Left ventricle myocardium superior (tissue), 1 donor: ENCODE measurements at regions not wholly inside any gene's neighbourhood (a gene's known extent, or its start where the extent isn't known, plus 50 kb on each side); places are given as distances from the start of the nearest gene placed in this dataset.

Source experiments
- ATAC-seq: fragments of 200-7000 bp; cut with Tn5 transposase; one replicate; pipeline ENCODE4 v1.9.1; 2020; ENCODE audit warnings: mild to moderate bottlenecking, moderate library complexity
- DNase-seq: peaks from one replicate; pipeline ENCODE4 v3.0.0-alpha.2; 2020
- intact Hi-C: fragments of 100-400 bp; cut with micrococcal nuclease; formaldehyde crosslinking; loops from one replicate; pipeline ENCODE4 v1.11.0; 2022
- donor health status: DM: no; HTN: yes; CAD: no; lungs with severe emphysema.

DNA sequence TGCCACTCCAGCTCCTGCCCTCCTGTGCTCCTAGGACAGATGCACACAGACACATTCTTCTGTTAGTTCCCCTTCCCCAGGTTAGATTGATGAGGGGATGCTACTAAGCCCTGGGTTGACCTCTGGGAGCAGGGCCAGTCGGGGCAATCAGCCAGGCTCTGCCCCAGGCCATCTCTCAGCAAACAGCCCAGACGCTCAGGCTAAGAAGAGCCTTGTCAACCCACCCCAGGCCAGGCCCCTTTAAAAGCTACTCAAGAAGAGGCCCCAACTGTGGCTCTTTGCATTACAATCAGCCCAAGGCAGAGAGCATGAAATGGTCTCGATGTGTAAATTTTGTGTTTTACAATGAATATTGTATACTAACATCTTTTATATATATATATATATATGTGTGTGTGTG lies 107.4 kb downstream of the TFAP2A start:
- ATAC-seq (no peak), DNase-seq (no peak)
- intact Hi-C loops = no loop called here

DNA sequence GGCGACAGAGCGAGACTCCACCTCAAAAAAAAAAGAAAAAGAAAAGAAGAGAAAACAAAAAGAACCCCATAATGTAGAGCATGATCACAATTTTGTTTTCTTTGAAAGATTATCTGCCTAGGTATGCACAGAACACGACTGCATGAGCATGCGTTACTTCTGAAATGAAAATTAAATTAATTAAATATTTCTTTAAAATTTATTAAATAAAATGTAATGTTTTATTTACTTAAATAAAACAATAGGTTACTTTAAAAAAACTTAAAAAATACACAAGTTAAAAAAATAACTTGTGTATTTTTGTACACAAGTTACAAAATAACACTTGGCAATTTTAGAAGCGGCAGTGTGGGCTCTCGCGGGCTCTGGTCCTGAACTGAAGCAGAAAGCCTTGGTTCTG lies 107.8 kb downstream of the TFAP2A start:
- no peak for DNase-seq
- no peak for ATAC-seq
- intact Hi-C loops = no loop called here

DNA sequence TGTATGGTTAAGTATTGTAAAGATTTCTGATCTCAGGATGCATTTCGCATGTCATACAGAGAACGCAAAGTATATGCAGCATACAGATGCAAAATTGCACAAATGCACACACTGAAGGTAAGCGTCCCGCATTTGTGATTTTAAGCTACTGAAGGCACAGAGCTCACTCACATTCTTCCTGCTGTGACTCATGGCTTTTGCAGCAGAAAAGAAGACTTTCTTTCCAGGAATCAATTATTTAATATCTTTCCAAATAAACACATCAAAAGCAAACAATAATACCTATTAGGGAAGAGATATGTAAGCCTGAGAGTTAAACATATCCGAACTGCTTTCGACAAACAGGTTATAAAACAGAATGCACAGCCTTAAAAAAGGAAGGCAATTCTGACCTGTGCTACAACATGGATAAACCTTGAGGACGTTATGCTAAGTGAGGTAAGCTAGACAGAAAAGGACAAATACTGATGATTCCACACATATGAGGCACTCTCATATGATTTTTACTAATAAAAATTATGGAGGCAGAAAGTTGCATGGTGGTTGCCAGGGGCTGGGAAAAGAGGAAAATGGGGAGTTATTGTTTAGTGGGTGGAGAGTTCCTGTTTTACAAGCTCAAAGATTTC lies 109.0 kb downstream of the TFAP2A start:
- no peak for DNase-seq
- intact Hi-C loops = no loop called here
- no peak for ATAC-seq

DNA sequence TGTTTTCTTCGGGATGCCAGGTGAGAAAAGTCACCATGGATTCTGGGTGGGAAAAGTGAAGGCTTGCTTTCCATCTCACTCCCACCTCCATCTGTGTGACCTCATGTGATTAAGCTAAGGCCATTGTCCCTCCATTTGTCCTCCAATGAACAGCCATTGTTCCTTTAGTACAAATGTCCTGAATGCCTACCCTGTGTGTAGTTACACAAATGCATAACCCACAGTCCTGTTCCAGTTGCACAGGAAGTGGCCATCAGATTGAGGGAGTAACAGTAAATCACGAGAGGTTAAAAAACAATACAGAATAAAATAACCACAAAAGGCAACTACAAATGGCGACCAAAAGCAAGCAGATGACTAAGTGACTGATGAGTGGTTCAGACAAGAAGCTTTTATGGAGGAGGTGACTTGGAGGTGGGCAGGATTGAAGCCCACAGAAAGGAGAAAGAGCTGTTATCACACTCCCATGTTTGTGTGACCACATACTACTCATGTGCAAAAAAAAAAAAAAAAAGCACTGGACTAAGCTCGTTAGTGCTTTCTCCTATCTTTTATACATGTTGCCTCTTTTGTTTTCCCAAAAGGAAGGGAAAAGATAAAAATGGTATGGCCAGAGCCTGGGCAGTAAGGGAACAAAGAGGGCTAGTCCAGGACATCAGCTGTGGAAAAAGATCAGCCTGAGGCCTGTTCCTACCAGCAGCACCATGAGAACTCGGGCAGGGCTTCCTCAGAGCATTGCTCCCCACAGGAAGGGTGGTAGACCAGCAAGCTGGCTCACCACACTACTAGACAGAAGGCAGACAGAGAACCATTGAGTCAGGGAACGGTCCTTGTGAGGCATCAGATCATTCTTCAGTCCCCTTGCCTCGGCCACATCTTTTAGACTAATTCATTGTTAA lies 111.0 kb downstream of the TFAP2A start:
- intact Hi-C loops = no loop called here
- DNase-seq (no peak), ATAC-seq (no peak)

DNA sequence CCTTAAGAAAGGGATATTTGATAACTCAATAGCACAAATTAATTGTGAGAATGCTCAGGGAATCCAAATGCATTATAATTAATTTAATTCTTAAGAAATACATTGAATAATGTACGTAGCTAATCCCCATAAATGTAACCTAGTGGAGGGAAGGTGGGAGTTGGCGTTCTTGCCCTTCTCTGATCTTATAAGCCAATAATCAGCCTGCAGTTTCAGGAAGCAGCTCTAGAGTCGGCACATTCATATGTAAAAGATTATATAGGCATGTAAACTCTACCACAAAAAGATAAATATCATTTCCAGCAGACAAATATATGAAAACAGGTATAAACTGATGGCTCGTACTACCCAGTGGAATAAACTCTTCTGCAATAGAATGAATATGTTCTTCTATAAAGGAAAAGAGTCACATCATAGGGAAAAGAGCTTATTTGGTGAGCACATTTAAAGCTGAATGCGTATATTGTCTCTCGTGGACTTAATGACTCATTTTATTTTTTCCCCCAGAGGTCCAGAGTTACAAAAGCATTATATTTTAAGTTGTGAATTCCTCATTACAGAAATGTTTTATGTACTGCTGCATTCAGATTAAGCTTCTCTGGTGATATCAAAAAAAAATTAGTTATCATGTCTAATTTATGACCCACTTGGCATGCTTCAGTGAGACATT lies 112.2 kb downstream of the TFAP2A start:
- no peak for DNase-seq
- intact Hi-C loops = no loop called here
- ATAC-seq = no peak

- no peak for ATAC-seq
- DNase-seq = no peak
- intact Hi-C loops = no loop called here
These were observed 114.8 kb downstream of the TFAP2A start for GRCh38 chr6:10300071-10300470.

DNA sequence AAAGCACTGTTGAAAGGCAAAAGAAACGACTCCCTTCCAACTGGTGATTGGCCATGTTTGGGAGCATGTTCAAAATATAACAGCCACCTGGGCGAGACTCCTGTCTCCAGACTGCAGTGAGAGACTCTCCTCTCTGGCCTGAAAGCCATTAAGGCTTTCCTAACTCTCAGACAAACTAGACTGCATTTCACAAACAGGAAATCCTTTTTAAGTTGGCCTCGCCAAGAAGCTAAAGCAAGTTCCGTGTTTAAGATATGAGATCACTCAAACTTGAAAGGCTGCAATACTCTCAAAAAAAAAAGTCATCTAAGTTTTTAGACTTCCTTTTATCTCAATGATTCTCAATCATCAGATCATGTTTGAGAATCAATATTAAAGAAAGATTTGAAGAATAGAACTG lies 117.0 kb downstream of the TFAP2A start:
- intact Hi-C loops = no loop called here
- no peak for DNase-seq
- ATAC-seq = no peak

DNA sequence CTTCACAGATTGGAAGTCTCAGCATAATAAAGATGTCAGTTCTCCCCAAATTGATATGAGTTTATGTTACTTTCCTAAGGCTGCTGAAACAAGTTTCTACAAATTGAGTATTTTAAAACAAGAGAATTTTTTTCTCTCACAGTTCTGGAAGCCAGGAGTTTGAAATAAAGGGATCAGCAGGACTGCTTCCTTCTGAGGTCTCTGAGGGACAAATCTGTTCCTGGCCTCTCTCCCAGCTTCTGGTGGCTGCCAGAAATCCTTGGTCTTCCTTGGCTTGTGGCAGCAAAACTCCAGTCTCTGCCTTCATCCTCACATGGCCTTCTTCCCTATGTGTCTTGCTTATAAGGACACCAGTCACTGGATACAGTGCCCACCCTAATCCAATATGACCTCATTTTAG lies 136.1 kb downstream of the TFAP2A start:
- intact Hi-C loops = no loop called here
- ATAC-seq (no peak), DNase-seq (no peak)

GRCh38 chr6:10276660-10277287 lies 138.1 kb downstream of the TFAP2A start:
- DNase-seq (no peak), ATAC-seq (no peak)
- intact Hi-C loops = no loop called here

GRCh38 chr6:10276106-10276505 lies 138.8 kb downstream of the TFAP2A start:
- intact Hi-C loops = no loop called here
- no peak for DNase-seq
- ATAC-seq = no peak

GRCh38 chr6:10272591-10272990 lies 142.3 kb downstream of the TFAP2A start:
- intact Hi-C loops = no loop called here
- DNase-seq (no peak), ATAC-seq (no peak)

DNA sequence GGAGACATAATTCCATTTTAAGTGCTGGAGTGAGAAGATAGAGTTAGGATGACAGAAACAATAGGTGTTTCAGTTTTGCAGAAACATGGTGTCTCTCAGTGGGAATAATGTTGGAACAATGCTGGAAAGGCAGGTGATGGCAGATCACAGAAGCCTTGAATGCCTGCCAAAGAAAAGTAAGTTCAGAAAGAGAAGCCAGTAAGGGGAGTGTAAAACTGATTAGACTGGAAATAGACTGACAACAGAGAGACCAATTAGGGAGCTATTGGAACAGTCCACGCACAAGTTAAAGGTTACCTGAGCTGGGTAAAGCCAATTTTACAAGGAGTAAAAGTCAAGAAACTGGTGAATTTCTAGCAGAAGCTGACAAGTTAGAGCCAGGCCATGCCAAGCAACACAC lies 142.9 kb downstream of the TFAP2A start:
- DNase-seq (no peak), ATAC-seq (no peak)
- intact Hi-C loops = no loop called here

GRCh38 chr6:10269814-10270472 lies 144.9 kb downstream of the TFAP2A start:
- intact Hi-C loops = no loop called here
- DNase-seq (no peak), ATAC-seq (no peak)

- no peak for DNase-seq
- ATAC-seq = no peak
- intact Hi-C loops = no loop called here
These were observed 146.1 kb downstream of the TFAP2A start for GRCh38 chr6:10268611-10269310.

DNA sequence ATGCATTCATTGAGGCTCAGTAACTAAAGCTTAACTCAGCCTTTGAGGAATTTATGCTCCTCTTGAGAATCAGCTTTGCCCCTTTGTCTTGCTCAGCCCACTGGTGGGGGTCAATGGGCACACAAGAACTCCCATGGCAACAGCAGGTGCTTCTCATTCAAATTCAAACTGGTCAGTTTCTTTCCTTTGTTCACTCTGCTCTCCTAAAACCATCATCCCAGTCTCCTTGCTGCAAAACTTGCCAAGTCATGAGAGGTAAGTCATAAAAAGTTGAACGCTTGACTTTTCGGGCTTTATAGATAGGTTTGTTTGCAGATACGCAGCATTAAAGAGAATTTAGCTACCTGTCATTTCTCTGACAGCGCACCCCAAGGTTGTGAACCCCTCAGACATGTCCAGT lies 146.8 kb downstream of the TFAP2A start:
- intact Hi-C loops = no loop called here
- no peak for DNase-seq
- ATAC-seq = no peak

DNA sequence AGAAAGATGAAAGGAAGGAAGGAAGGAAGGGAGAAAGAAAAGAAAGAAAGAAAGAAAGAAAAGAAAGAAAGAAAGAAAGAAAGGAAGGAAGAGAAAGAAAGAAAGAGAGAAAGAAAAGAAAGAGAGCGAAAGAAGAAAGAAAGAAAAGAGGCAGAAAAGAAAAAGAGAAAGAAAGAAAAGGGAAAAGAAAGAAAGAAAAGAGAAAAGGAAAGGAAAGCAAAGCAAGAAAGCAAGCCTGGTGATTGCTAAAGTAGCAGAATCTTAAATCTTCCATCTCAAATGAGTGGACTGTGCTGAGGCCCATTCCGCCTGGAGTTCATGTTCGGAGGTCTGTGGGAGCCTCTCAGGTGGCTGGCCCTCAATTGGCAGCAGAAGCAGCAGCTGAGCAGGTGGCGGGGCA lies 148.4 kb downstream of the TFAP2A start:
- ATAC-seq (no peak), DNase-seq (no peak)
- intact Hi-C loops = no loop called here

- intact Hi-C loops = no loop called here
- DNase-seq (no peak), ATAC-seq (no peak)
These were observed 148.8 kb downstream of the TFAP2A start for GRCh38 chr6:10266061-10266460.

GRCh38 chr6:10262505-10262904 lies 152.4 kb downstream of the TFAP2A start:
- no peak for ATAC-seq
- DNase-seq = no peak
- intact Hi-C loops = no loop called here

DNA sequence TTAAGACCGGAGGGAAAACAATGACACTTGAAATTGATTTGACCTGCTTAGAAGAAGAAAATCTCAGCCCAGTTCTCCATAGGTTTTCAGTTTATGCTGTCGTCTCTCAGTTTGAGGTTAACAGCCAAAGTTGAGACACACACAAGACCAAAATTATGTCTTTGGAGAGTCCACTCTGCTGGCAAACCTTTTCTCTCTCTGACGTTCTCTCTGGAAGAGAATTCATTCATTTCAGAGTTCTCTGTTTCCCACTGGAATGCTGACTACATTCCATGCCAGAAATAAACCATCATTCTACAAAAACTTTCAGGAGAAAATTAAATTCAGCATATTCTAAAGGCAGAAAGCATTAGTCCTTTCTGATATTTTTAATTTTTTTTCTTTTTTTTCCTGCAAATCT lies 155.2 kb downstream of the TFAP2A start:
- intact Hi-C loops = no loop called here

More for the DNA sequence above, 155.2 kb downstream of the TFAP2A start:
- DNase-seq = no peak
- ATAC-seq = no peak
